Ovary (tissue), 7 donors: ENCODE measurements at regions not wholly inside any gene's neighbourhood (a gene's known extent, or its start where the extent isn't known, plus 50 kb on each side); places are given as distances from the start of the nearest gene placed in this dataset.

Source experiments
- DNase-seq, 5 donors: peaks; one replicate each; pipeline ENCODE4 v3.0.0-alpha.2; 2019 to 2020
- H3K27ac ChIP-seq, 2 donors: fragments of 200-600 bp; one replicate each; pipeline versions ENCODE4 v1.5.1 to v1.8.0; 2019 to 2022
- H3K27me3 ChIP-seq: fragments of 200-600 bp; one replicate; pipeline ENCODE4 v1.8.0; 2022
- H3K36me3 ChIP-seq: fragments of 200-600 bp; sonication (generic); one replicate; pipeline ENCODE4 v1.5.1; 2019
- H3K4me1 ChIP-seq: one replicate; pipeline ENCODE4 v1.8.1; 2013; ENCODE audit warnings: mild to moderate bottlenecking, moderate library complexity; ENCODE audit not compliant: insufficient read depth
- H3K4me3 ChIP-seq: fragments of 200-600 bp; sonication (generic); one replicate; pipeline ENCODE4 v1.5.1; 2017
- H3K9me3 ChIP-seq, 2 donors: fragments of 200-600 bp in 1 of 2; sonication (generic) in 1 of 2; one replicate each; pipeline versions ENCODE4 v1.5.1 to v1.8.1; 2013 to 2019; ENCODE audit warnings: mild to moderate bottlenecking in 1 of 2, moderate library complexity in 1 of 2
- CTCF ChIP-seq, 3 donors: fragments of 450-650 bp in 2 of 3; fragments of 200-600 bp in 1 of 3; IDR thresholded peaks; one replicate each; pipeline versions ENCODE4 v1.5.1 to v1.8.0; 2016 to 2022; ENCODE audit warnings: antibody characterized with exemption in 3 of 3, mild to moderate bottlenecking in 1 of 3
- EP300 ChIP-seq: sonication (generic); formaldehyde crosslinking; IDR thresholded peaks from one replicate; pipeline ENCODE4 v1.6.1; 2017; ENCODE audit warnings: antibody characterized with exemption
- POLR2A ChIP-seq: fragments of 450-650 bp; IDR thresholded peaks from one replicate; pipeline ENCODE4 v1.6.1; 2017; ENCODE audit warnings: antibody characterized with exemption, mild to moderate bottlenecking, moderate library complexity
- WGBS, 3 donors: extraction: QIAGEN DNeasy Blood & Tissue Kit in 1 of 3; methylation state at CpG; one replicate each; pipeline versions ENCODE4 v1.1.5 to v1.1.7; 2013 to 2017; 5-methylcytosine and 5-hydroxymethylcytosine counted together
- intact Hi-C, 4 donors: fragments of 100-400 bp; cut with DNase I; formaldehyde crosslinking; loops; one replicate each; pipeline versions ENCODE4 v1.11.0 to v1.15.1; 2022 to 2023
- donor health status: DM: no; HTN: no; CAD: no; lungs with moderate emphysema.
- donor health status: DM: no; HTN: no; CAD: no.
- donor health status: Bipolar disorder and iron deficiency.
- donor health status: DM: no; HTN: no; CAD: no.
- donor health status: DM: yes; HTN: yes; CAD: no.

- intact Hi-C loops: no loop called here
- H3K9me3 ChIP-seq: no peaks in the 10 kb centered on the region
- no peak overlapping the region for H3K4me3 ChIP-seq
- H3K27ac ChIP-seq: no peak overlapping the region
- TF ChIP-seq POLR2A: no peak
- TF ChIP-seq CTCF (IDR thresholded peaks at IDR 0.05): no peak
- no peak for TF ChIP-seq EP300
- no peak for DNase-seq
- WGBS, 3 donors: 92 to 93% (median 92%) methylated on average over 1 of the region's 1 CpG
- H3K4me1 ChIP-seq: no peaks in the 10 kb centered on the region
- no peaks in the 10 kb centered on the region for H3K27me3 ChIP-seq
- no peaks in the 10 kb centered on the region for H3K36me3 ChIP-seq
These were observed 964.3 kb upstream of the NUDT12 start for GRCh38 chr5:104526866-104527265.

- intact Hi-C loops: no loop called here
These were observed 951.1 kb upstream of the NUDT12 start for GRCh38 chr5:104513640-104514072.

GRCh38 chr5:104513121-104513602 is 950.6 kb upstream of the NUDT12 start:
- no peak for DNase-seq
- no peaks in the 10 kb centered on the region for H3K27me3 ChIP-seq
- no peak for TF ChIP-seq EP300
- TF ChIP-seq CTCF (IDR thresholded peaks at IDR 0.05): no peak
- TF ChIP-seq POLR2A: no peak
- 22 to 52% (median 48%) methylated on average over 3 of the region's 3 CpGs for WGBS, 3 donors
- no peaks in the 10 kb centered on the region for H3K36me3 ChIP-seq
- intact Hi-C loops: no loop called here
- H3K9me3 ChIP-seq: peaks cover 0 to 2% of the 10 kb centered on the region in 2 donors
- no peak overlapping the region for H3K4me3 ChIP-seq
- H3K4me1 ChIP-seq: no peaks in the 10 kb centered on the region
- H3K27ac ChIP-seq: no peak overlapping the region

More at GRCh38 chr5:104513640-104514072, 951.1 kb upstream of the NUDT12 start:
- H3K27ac ChIP-seq: no peak overlapping the region
- TF ChIP-seq CTCF (IDR thresholded peaks at IDR 0.05) (no peak), EP300 (no peak), POLR2A (no peak)
- H3K9me3 ChIP-seq: peaks cover 0 to 2% of the 10 kb centered on the region in 2 donors
- H3K27me3 ChIP-seq: no peaks in the 10 kb centered on the region
- no peak overlapping the region for H3K4me3 ChIP-seq
- no peak for DNase-seq
- no peaks in the 10 kb centered on the region for H3K4me1 ChIP-seq
- H3K36me3 ChIP-seq: no peaks in the 10 kb centered on the region

- no peak for TF ChIP-seq POLR2A
- no peak for TF ChIP-seq EP300
- no peak for TF ChIP-seq CTCF (IDR thresholded peaks at IDR 0.05)
- no peaks in the 10 kb centered on the region for H3K4me1 ChIP-seq
- no peak overlapping the region for H3K27ac ChIP-seq
- no peaks in the 10 kb centered on the region for H3K36me3 ChIP-seq
- intact Hi-C loops: no loop called here
- no peak overlapping the region for H3K4me3 ChIP-seq
- WGBS, 3 donors: 31 to 32% (median 32%) methylated on average over 4 of the region's 4 CpGs
- peaks cover 0 to 2% of the 10 kb centered on the region in 2 donors for H3K9me3 ChIP-seq
- H3K27me3 ChIP-seq: no peaks in the 10 kb centered on the region
- no peak for DNase-seq
These were observed 949.7 kb upstream of the NUDT12 start for GRCh38 chr5:104512063-104512825.
